IPS-NIHi11 (cell line): ENCODE measurements at regions not wholly inside any gene's neighbourhood (a gene's known extent, or its start where the extent isn't known, plus 50 kb on each side); places are given as distances from the start of the nearest gene placed in this dataset.
A peak's percentile ranks its signal among the peaks of the same experiment; 100 is the strongest.
"Not testable (repeated sequence)": the region's sequence is repeated elsewhere in the genome, so short reads cannot be mapped to it uniquely, and the experiment has no call there.

Experiments
- DNase-seq: peaks from one replicate; pipeline ENCODE4 v3.0.0; 2012; ENCODE audit warnings: mixed read lengths, low spot score

GRCh38 chr3:95759614-95760301 is 1054.6 kb upstream of the EPHA6 start:
- no peak for DNase-seq

DNA sequence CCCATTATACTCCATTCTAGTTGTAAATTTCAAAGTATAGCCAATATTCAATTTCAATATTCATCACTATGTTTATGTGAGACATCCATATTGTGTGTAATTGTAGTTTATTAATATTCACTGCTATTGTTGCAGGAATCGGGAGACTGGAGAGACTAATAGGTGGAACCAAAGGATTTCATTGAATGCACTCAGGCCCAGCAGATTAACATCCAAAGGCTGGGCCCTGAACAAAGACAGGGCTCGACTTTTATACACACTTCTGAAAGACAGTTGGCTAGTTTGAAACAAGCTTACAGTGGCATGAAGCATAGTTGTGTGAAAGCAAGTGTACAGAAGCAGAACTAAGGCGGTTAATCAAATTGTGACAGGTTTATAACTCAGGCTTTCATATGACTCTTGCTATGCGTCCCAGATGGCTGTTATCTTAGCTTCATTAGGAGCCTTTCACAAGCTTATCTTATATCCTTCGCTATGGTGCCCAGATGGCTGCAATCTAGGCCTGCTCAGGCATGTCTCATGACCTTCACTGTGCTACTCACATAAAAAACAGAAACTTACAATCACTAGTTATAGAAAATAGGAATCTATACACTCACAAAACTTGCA is 1038.8 kb upstream of the EPHA6 start:
- no peak for DNase-seq

DNA sequence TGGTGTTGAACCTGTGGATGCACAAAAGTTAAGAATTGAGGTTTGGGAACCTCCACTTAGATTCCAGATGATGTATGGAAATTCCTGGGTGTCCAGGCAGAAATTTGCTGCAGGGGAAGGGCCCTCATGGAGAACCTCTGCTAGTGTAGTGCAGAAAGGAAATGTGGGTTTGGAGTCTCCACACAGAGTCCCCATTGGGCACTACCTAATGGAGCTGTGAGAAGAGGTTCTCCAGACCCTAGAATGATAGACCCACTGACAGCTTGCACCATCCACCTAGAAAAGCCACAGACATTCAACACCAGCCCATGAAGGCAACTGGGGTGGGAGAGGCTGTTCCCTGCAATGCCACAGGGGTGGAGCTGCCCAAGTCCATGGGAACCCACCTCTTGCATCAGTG is 1032.8 kb upstream of the EPHA6 start:
- DNase-seq, result no peak

GRCh38 chr3:95789111-95789510 is 1025.3 kb upstream of the EPHA6 start:
- DNase-seq, result no peak

DNA sequence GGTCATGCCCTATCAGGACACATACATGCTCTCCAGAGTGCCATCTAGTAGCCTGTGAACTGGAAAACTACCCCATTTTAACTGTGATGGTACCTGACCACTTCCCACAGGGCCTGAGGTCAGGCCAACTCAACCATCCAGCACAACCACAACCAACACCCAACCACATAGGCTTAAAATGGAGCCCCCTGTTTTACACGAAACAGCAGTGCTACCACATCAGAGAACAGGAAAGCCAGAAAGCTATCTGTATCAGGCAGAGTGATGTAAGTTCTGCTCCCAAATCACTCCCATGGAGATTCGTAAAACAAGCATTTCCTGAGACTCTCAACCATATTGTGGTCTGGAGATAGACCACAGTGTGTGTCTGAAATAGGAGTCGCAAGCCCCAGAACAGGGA is 1017.3 kb upstream of the EPHA6 start:
- no peak for DNase-seq

- DNase-seq, result no peak
Observed at GRCh38 chr3:95798628-95799027, 1015.8 kb upstream of the EPHA6 start.

- DNase-seq, result no peak
Observed at GRCh38 chr3:95810462-95810861, 1003.9 kb upstream of the EPHA6 start.

- no peak for DNase-seq
Observed at GRCh38 chr3:95813244-95813643, 1001.1 kb upstream of the EPHA6 start.

- DNase-seq, result no peak
Observed at GRCh38 chr3:95815828-95816227, 998.6 kb upstream of the EPHA6 start.

DNA sequence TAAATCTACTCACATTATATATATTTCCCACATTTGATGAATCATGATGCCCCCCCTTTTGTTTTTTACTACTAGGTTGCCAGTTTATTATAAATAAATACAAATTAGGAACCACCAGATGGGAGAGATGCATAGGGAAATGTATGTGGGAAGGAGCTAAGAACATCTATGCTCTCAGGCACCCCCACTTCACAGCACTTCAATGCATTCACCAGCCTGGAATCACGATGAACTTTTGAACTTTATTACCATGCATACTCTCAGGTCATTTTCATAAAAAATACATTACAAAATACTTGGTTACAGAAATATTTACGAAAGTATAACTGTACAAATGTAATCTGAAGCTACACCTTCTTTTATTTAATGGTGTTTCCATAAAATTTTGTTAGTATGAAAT is 988.0 kb upstream of the EPHA6 start:
- no peak for DNase-seq

GRCh38 chr3:95832146-95832545 is 982.2 kb upstream of the EPHA6 start:
- DNase-seq, result no peak

DNA sequence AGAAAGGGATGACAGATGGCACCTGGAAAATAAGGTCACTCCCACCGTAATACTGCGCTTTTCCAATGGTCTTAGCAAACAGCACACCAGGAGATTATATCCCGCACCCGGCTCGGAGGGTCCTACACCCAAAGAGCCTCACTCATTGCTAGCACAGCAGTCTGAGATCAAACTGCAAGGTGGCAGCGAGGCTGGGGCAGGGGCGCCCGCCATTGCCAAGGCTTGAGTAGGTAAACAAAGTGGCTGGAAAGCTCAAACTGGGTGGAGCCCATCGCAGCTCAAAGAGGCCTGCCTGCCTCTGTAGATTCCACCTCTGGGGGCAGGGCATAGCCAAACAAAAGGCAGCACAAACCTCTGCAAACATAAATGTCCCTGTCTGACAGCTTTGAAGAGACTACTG is 953.8 kb upstream of the EPHA6 start:
- not testable (repeated sequence) for DNase-seq

- no peak for DNase-seq
Observed at GRCh38 chr3:95883801-95884200, 930.6 kb upstream of the EPHA6 start.

DNA sequence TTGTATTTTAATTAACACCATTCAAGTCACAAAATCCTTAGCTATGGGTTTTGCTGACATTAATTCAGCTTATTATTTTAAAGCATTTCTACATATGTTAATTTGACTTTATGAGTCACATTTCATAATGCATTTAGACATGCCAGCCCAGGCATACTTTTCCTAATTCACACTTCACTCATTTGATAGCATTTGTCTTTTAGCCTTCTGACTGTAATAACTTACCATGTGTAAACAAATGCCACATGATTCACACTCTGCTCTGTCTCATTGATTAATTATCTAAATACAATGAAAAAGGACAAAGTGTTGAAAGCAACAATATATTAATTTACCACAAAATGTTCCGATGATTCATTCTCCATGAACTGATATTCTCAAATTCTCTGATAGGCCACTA is 927.8 kb upstream of the EPHA6 start:
- no peak for DNase-seq

GRCh38 chr3:95887114-95887513 is 927.3 kb upstream of the EPHA6 start:
- no peak for DNase-seq

GRCh38 chr3:95894820-95895219 is 919.6 kb upstream of the EPHA6 start:
- no peak for DNase-seq

DNA sequence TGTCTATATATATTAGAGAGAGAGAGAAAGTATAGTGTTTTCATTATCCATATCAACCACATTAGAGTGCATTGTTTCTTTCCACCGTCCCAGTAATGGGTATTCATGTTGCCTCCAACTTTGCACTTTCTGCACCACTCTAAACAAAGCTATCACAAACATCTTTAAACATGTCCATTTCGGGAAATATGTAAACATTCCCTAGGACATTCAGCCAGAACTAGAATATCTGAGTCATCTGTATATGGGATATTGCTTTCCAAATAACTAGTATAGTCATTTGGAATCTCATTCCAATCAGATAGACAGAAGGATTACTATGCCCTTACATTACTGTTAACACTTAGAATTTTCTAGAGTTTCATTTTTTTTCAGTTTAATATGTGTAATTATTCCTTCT is 914.9 kb upstream of the EPHA6 start:
- no peak for DNase-seq

DNA sequence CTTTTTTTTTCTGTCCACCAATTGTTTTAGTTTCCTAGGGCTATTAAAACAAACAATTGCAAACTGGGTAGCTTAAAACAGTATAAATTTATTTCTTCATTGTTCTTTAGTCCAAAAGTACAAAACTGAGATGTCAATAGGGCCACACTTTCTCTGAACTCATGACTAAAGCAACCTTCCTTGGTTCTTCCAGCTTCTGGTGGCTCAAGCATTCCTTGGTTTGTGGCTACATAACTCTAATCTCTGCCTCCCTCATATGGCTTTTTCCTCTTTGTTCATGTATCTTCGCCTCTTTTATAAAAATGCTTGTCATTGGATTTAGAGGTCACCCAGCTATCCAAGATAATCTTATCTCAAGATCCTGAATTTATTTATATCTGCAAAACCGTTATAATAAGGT is 914.5 kb upstream of the EPHA6 start:
- no peak for DNase-seq

- DNase-seq, result no peak
Observed at GRCh38 chr3:95901948-95902347, 912.4 kb upstream of the EPHA6 start.

GRCh38 chr3:95905182-95905581 is 909.2 kb upstream of the EPHA6 start:
- DNase-seq, result no peak

- no peak for DNase-seq
Observed at GRCh38 chr3:95911767-95912166, 902.6 kb upstream of the EPHA6 start.

DNA sequence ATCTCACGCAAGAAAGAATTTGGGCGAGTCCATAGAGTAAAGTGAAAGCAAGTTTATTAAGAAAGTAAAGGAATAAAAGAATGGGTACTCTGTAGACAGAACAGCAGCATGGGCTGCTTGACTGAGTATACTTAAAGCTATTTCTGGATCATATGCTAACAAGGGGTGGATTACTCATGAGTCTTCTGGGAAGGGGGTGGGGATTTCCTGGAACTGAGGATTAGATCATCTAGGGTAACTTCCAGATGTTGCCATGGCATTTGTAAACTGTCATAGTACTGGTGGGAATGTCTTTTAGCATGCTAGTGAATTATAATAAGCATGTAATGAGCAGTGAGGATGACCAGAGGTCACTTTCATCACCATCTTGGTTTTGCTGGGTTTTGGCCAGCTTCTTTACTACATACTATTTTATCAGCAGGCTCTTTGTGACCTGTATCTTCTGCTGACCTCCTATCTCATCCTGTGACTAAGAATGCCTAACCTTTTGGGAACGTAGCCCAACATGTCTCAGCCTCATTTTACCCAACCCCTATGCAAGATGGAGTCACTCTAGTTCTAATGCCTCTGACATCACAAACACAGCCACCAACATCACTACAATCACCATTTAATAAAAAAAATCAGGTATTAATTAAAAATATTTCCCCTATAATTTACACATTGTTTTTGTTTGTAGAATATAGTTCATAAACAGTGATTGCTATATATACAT is 890.7 kb upstream of the EPHA6 start:
- no peak for DNase-seq

- peak; percentile 41 for DNase-seq
Observed at GRCh38 chr3:95926904-95927501, 887.4 kb upstream of the EPHA6 start.
